Left lobe of liver (tissue), 2 donors: ENCODE measurements at regions not wholly inside any gene's neighbourhood (a gene's known extent, or its start where the extent isn't known, plus 50 kb on each side); places are given as distances from the start of the nearest gene placed in this dataset.
"Not testable (repeated sequence)": the region's sequence is repeated elsewhere in the genome, so short reads cannot be mapped to it uniquely, and the experiment has no call there.

Source experiments
- ATAC-seq: fragments of 200-7000 bp; cut with Tn5 transposase; one replicate; pipeline ENCODE4 v1.9.1; 2020; ENCODE audit warnings: mild to moderate bottlenecking, moderate library complexity
- DNase-seq: peaks from one replicate; pipeline ENCODE4 v3.0.0-alpha.2; 2020; ENCODE audit warnings: low spot score
- donor health status: DM: no; HTN: no; CAD: no; lungs with moderate emphysema.
- donor health status: DM: no; HTN: yes; CAD: no.

- ATAC-seq, result peak; percentile 44
- not testable (repeated sequence) for DNase-seq
Observed at GRCh38 chr9:39463696-39464095, 108.2 kb downstream of the SPATA31A1 start.

GRCh38 chr9:39464122-39464777 is 108.8 kb downstream of the SPATA31A1 start:
- DNase-seq, result peak; percentile 90
- peak; percentile 99 for ATAC-seq

- DNase-seq, ATAC-seq: not testable (repeated sequence)
Observed at GRCh38 chr9:39474499-39474898, 119.0 kb downstream of the SPATA31A1 start.

GRCh38 chr9:39483073-39483472 is 127.6 kb downstream of the SPATA31A1 start:
- not testable (repeated sequence) for ATAC-seq, DNase-seq

GRCh38 chr9:39483880-39484279 is 128.4 kb downstream of the SPATA31A1 start:
- ATAC-seq, DNase-seq: not testable (repeated sequence)

- DNase-seq, result not testable (repeated sequence)
Observed at GRCh38 chr9:39484292-39484691, 128.8 kb downstream of the SPATA31A1 start.

GRCh38 chr9:39487477-39487876 is 132.0 kb downstream of the SPATA31A1 start:
- DNase-seq, ATAC-seq: not testable (repeated sequence)

More at GRCh38 chr9:39484292-39484691, 128.8 kb downstream of the SPATA31A1 start:
- not testable (repeated sequence) for ATAC-seq

GRCh38 chr9:39496248-39496647 is 140.8 kb downstream of the SPATA31A1 start:
- not testable (repeated sequence) for ATAC-seq, DNase-seq

- DNase-seq, ATAC-seq: not testable (repeated sequence)
Observed at GRCh38 chr9:39503178-39503577, 147.7 kb downstream of the SPATA31A1 start.

GRCh38 chr9:39527387-39528029 is 172.0 kb downstream of the SPATA31A1 start:
- peak; percentile 18 for ATAC-seq
- not testable (repeated sequence) for DNase-seq

GRCh38 chr9:39532597-39532996 is 177.1 kb downstream of the SPATA31A1 start:
- ATAC-seq, DNase-seq: not testable (repeated sequence)

- ATAC-seq, DNase-seq: not testable (repeated sequence)
Observed at GRCh38 chr9:39533001-39533762, 177.7 kb downstream of the SPATA31A1 start.

- not testable (repeated sequence) for ATAC-seq, DNase-seq
Observed at GRCh38 chr9:39533763-39534548, 178.5 kb downstream of the SPATA31A1 start.

GRCh38 chr9:39534897-39535296 is 179.4 kb downstream of the SPATA31A1 start:
- DNase-seq, ATAC-seq: not testable (repeated sequence)

GRCh38 chr9:39542157-39542556 is 186.7 kb downstream of the SPATA31A1 start:
- DNase-seq, ATAC-seq: not testable (repeated sequence)

- ATAC-seq, result not testable (repeated sequence)
Observed at GRCh38 chr9:39545079-39545478, 189.6 kb downstream of the SPATA31A1 start.

GRCh38 chr9:39550573-39550972 is 195.1 kb downstream of the SPATA31A1 start:
- DNase-seq, ATAC-seq: not testable (repeated sequence)

More at GRCh38 chr9:39545079-39545478, 189.6 kb downstream of the SPATA31A1 start:
- DNase-seq, result not testable (repeated sequence)

- not testable (repeated sequence) for ATAC-seq, DNase-seq
Observed at GRCh38 chr9:39551544-39551943, 196.1 kb downstream of the SPATA31A1 start.

- ATAC-seq, DNase-seq: not testable (repeated sequence)
Observed at GRCh38 chr9:39552242-39552881, 196.9 kb downstream of the SPATA31A1 start.

- not testable (repeated sequence) for ATAC-seq, DNase-seq
Observed at GRCh38 chr9:39554352-39554751, 198.9 kb downstream of the SPATA31A1 start.
